T-cell (primary cell): ENCODE measurements at regions not wholly inside any gene's neighbourhood (a gene's known extent, or its start where the extent isn't known, plus 50 kb on each side); places are given as distances from the start of the nearest gene placed in this dataset.
"Not testable (repeated sequence)": the region's sequence is repeated elsewhere in the genome, so short reads cannot be mapped to it uniquely, and the experiment has no call there.

ENCODE experiments used
- ATAC-seq, 4 experiments: fragments of 200-7000 bp in 3 of 4; fragments of 150-1000 bp in 1 of 4; cut with Tn5 transposase; replicated peaks in 1 of 4; 1 replicate in 3 of 4; 2 replicates in 1 of 4; pipeline ENCODE4 v1.10.0; 2021; ENCODE audit warnings: moderate library complexity in 3 of 4, mild to moderate bottlenecking in 2 of 4, moderate number of reproducible peaks in 1 of 4
- CTCF ChIA-PET, 2 donors: fragments of 300-600 bp; sonication (Branson Sonifier 250); formaldehyde crosslinking; loops; one replicate each; lab custom pipeline; 2022; ENCODE audit warnings: antibody characterized with exemption in 2 of 2; lab: Charles Lee
- POLR2A ChIA-PET, 2 donors: fragments of 300-600 bp; sonication (Branson Sonifier 250); formaldehyde crosslinking; loops; one replicate each; lab custom pipeline; 2022; ENCODE audit warnings: antibody characterized with exemption in 2 of 2; lab: Charles Lee
- DNase-seq, 35 experiments: peaks; one replicate each; pipeline versions ENCODE4 v3.0.0 to v3.0.0-alpha.2; 2013 to 2023
- H3K27ac ChIP-seq: one replicate; pipeline ENCODE4 v1.5.1; 2013; ENCODE audit warnings: low read length
- H3K27me3 ChIP-seq, 2 experiments: replicated peaks in 1 of 2; 1 replicate in 1 of 2; 2 replicates in 1 of 2; pipeline versions ENCODE4 v1.6.1 to v1.7.0; 2013; ENCODE audit warnings: low read length in 1 of 2, mixed read lengths in 1 of 2; ENCODE audit not compliant: control insufficient read depth in 2 of 2, insufficient read depth in 2 of 2; ENCODE audit errors: extremely low read depth in 1 of 2
- H3K36me3 ChIP-seq, 2 donors: 1 replicate in 1 of 2; 2 replicates in 1 of 2; pipeline versions ENCODE4 v1.6.1 to v1.7.0; 2013; ENCODE audit warnings: low read length in 1 of 2; ENCODE audit not compliant: control insufficient read depth in 2 of 2, insufficient read depth in 1 of 2; ENCODE audit errors: extremely low read depth in 1 of 2
- H3K4me1 ChIP-seq, 2 experiments: 1 replicate in 1 of 2; 2 replicates in 1 of 2; pipeline versions ENCODE4 v1.6.1 to v1.7.0; 2013; ENCODE audit warnings: low read length in 2 of 2, mixed read lengths in 1 of 2; ENCODE audit not compliant: insufficient read depth in 2 of 2, control insufficient read depth in 1 of 2; ENCODE audit errors: extremely low read depth in 1 of 2
- H3K4me3 ChIP-seq, 2 donors: 1 replicate in 1 of 2; 2 replicates in 1 of 2; pipeline versions ENCODE4 v1.5.1 to v1.7.0; 2013; ENCODE audit warnings: mild to moderate bottlenecking in 2 of 2, low read length in 1 of 2, moderate library complexity in 1 of 2; ENCODE audit not compliant: control insufficient read depth in 1 of 2; ENCODE audit errors: extremely low read depth in 1 of 2
- H3K9me3 ChIP-seq: 2 replicates; pipeline ENCODE4 v1.7.0; 2013
- H3K27ac Mint-ChIP-seq, 2 donors: one replicate each; pipeline ENCODE4 v1.8.0; 2020 to 2021; ENCODE audit warnings: mild to moderate bottlenecking in 2 of 2, mixed read lengths in 2 of 2
- H3K27me3 Mint-ChIP-seq, 2 donors: one replicate each; pipeline ENCODE4 v1.8.0; 2021 to 2022; ENCODE audit warnings: mixed read lengths in 2 of 2
- H3K36me3 Mint-ChIP-seq: one replicate; pipeline ENCODE4 v1.8.0; 2021; ENCODE audit warnings: mixed read lengths
- H3K4me1 Mint-ChIP-seq, 3 donors: one replicate each; pipeline ENCODE4 v1.8.0; 2020 to 2022; ENCODE audit warnings: mixed read lengths in 3 of 3, mild to moderate bottlenecking in 1 of 3
- H3K4me3 Mint-ChIP-seq, 3 donors: one replicate each; pipeline ENCODE4 v1.8.0; 2020 to 2022; ENCODE audit warnings: mild to moderate bottlenecking in 3 of 3, mixed read lengths in 3 of 3, moderate library complexity in 3 of 3
- H3K9me3 Mint-ChIP-seq, 3 donors: one replicate each; pipeline ENCODE4 v1.8.0; 2020 to 2022; ENCODE audit warnings: mixed read lengths in 3 of 3
- WGBS: methylation state at CpG from one replicate; pipeline ENCODE4 v1.1.5; 2013; ENCODE audit warnings: missing lambda C conversion rate; ENCODE audit not compliant: insufficient coverage; 5-methylcytosine and 5-hydroxymethylcytosine counted together

GRCh38 chr3:95226437-95226836 lies 1163.6 kb downstream of the NSUN3 start:
- no peak for ATAC-seq
- Histone ChIP-seq H3K27ac (no peak overlapping the region), H3K4me1 (no peaks in the 10 kb centered on the region), H3K4me3 (no peak overlapping the region), H3K36me3 (no peaks in the 10 kb centered on the region), H3K9me3 (no peaks in the 10 kb centered on the region), H3K27me3 (no peaks in the 10 kb centered on the region)
- Mint-ChIP-seq H3K27ac (no peak overlapping the region), H3K27me3 (no peaks in the 10 kb centered on the region), H3K4me1 (no peaks in the 10 kb centered on the region), H3K4me3 (no peak overlapping the region), H3K9me3 (peaks cover 19 to 45% (median 26%) of the 10 kb centered on the region in 3 donors), H3K36me3 (no peaks in the 10 kb centered on the region)
- ChIA-PET POLR2A (no interaction called here), CTCF (no interaction called here)
- no peak for DNase-seq
- no CpG with 5 or more reads among the region's 5 CpGs for WGBS

- no peaks in the 10 kb centered on the region for H3K9me3 ChIP-seq
- no peaks in the 10 kb centered on the region for H3K36me3 ChIP-seq
- no peaks in the 10 kb centered on the region for H3K4me1 Mint-ChIP-seq
- no peaks in the 10 kb centered on the region for H3K4me1 ChIP-seq
- WGBS = no CpG with 5 or more reads among the region's 4 CpGs
- H3K27ac ChIP-seq = no peak overlapping the region
- no peak overlapping the region for H3K4me3 ChIP-seq
- H3K27me3 ChIP-seq = no peaks in the 10 kb centered on the region
- ATAC-seq = no peak
- peaks cover 19 to 40% (median 26%) of the 10 kb centered on the region in 3 donors for H3K9me3 Mint-ChIP-seq
- ChIA-PET CTCF (no interaction called here), POLR2A (no interaction called here)
- H3K27me3 Mint-ChIP-seq = no peaks in the 10 kb centered on the region
- no peaks in the 10 kb centered on the region for H3K36me3 Mint-ChIP-seq
- no peak overlapping the region for H3K27ac Mint-ChIP-seq
- DNase-seq = no peak
- no peak overlapping the region for H3K4me3 Mint-ChIP-seq
These were observed 1164.2 kb downstream of the NSUN3 start for GRCh38 chr3:95227092-95227491.

- Mint-ChIP-seq H3K36me3 (no peaks in the 10 kb centered on the region), H3K9me3 (peaks cover 18 to 34% (median 25%) of the 10 kb centered on the region in 3 donors), H3K4me3 (no peak overlapping the region), H3K27me3 (no peaks in the 10 kb centered on the region), H3K4me1 (no peaks in the 10 kb centered on the region), H3K27ac (peak overlapping the region in 1 of 2 donors; percentile 41)
- H3K27ac ChIP-seq = no peak overlapping the region
- no peak overlapping the region for H3K4me3 ChIP-seq
- no peaks in the 10 kb centered on the region for H3K36me3 ChIP-seq
- ChIA-PET CTCF (no interaction called here), POLR2A (no interaction called here)
- ATAC-seq = no peak
- no peak for DNase-seq
- H3K4me1 ChIP-seq = no peaks in the 10 kb centered on the region
- WGBS = 80% methylated on average over 5 of the region's 7 CpGs
- H3K27me3 ChIP-seq = no peaks in the 10 kb centered on the region
- H3K9me3 ChIP-seq = no peaks in the 10 kb centered on the region
These were observed 1165.6 kb downstream of the NSUN3 start for GRCh38 chr3:95228416-95228815.

- no peaks in the 10 kb centered on the region for H3K36me3 ChIP-seq
- H3K4me1 ChIP-seq = no peaks in the 10 kb centered on the region
- Mint-ChIP-seq H3K27me3 (no peaks in the 10 kb centered on the region), H3K4me3 (no peak overlapping the region), H3K36me3 (no peaks in the 10 kb centered on the region), H3K4me1 (no peaks in the 10 kb centered on the region), H3K27ac (no peak overlapping the region), H3K9me3 (peaks cover 12 to 19% (median 13%) of the 10 kb centered on the region in 3 donors)
- H3K27ac ChIP-seq = no peak overlapping the region
- ATAC-seq (no peak), DNase-seq (no peak)
- ChIA-PET CTCF (no interaction called here), POLR2A (no interaction called here)
- H3K9me3 ChIP-seq = no peaks in the 10 kb centered on the region
- H3K4me3 ChIP-seq = no peak overlapping the region
- H3K27me3 ChIP-seq = no peaks in the 10 kb centered on the region
These were observed 1173.1 kb downstream of the NSUN3 start for GRCh38 chr3:95235916-95236315.

- H3K9me3 ChIP-seq = no peaks in the 10 kb centered on the region
- H3K4me3 ChIP-seq = no peak overlapping the region
- no peak overlapping the region for H3K27ac ChIP-seq
- no peaks in the 10 kb centered on the region for H3K4me1 Mint-ChIP-seq
- H3K27me3 Mint-ChIP-seq = no peaks in the 10 kb centered on the region
- DNase-seq = no peak
- no peak overlapping the region for H3K4me3 Mint-ChIP-seq
- H3K36me3 Mint-ChIP-seq = no peaks in the 10 kb centered on the region
- no peaks in the 10 kb centered on the region for H3K36me3 ChIP-seq
- WGBS = no CpG with 5 or more reads among the region's 2 CpGs
- CTCF ChIA-PET = no interaction called here
- POLR2A ChIA-PET = no interaction called here
- H3K27me3 ChIP-seq = no peaks in the 10 kb centered on the region
- no peaks in the 10 kb centered on the region for H3K4me1 ChIP-seq
- ATAC-seq = no peak
- H3K9me3 Mint-ChIP-seq = peaks cover 13 to 22% (median 17%) of the 10 kb centered on the region in 3 donors
- no peak overlapping the region for H3K27ac Mint-ChIP-seq
These were observed 1174.9 kb downstream of the NSUN3 start for GRCh38 chr3:95237783-95238182.

GRCh38 chr3:95240395-95240794 lies 1177.5 kb downstream of the NSUN3 start:
- Mint-ChIP-seq H3K9me3 (peaks cover 11 to 17% (median 13%) of the 10 kb centered on the region in 3 donors), H3K27me3 (no peaks in the 10 kb centered on the region), H3K27ac (no peak overlapping the region), H3K36me3 (no peaks in the 10 kb centered on the region), H3K4me3 (no peak overlapping the region), H3K4me1 (no peaks in the 10 kb centered on the region)
- Histone ChIP-seq H3K27me3 (no peaks in the 10 kb centered on the region), H3K4me1 (no peaks in the 10 kb centered on the region), H3K9me3 (no peaks in the 10 kb centered on the region), H3K4me3 (no peak overlapping the region), H3K27ac (no peak overlapping the region), H3K36me3 (no peaks in the 10 kb centered on the region)
- ChIA-PET POLR2A (no interaction called here), CTCF (no interaction called here)
- WGBS = 67% methylated on average over 2 of the region's 2 CpGs
- ATAC-seq = no peak
- DNase-seq = no peak

- WGBS = no CpG with 5 or more reads among the region's 9 CpGs
- H3K4me1 Mint-ChIP-seq, ATAC-seq, H3K27ac Mint-ChIP-seq, H3K4me3 ChIP-seq, H3K9me3 ChIP-seq, H3K27me3 ChIP-seq, H3K27ac ChIP-seq, DNase-seq, H3K27me3 Mint-ChIP-seq, CTCF ChIA-PET, H3K36me3 Mint-ChIP-seq, H3K36me3 ChIP-seq, H3K4me1 ChIP-seq, H3K4me3 Mint-ChIP-seq, POLR2A ChIA-PET: not testable (repeated sequence)
- peaks cover 11 to 17% (median 13%) of the 10 kb centered on the region in 3 donors for H3K9me3 Mint-ChIP-seq
These were observed 1178.4 kb downstream of the NSUN3 start for GRCh38 chr3:95241256-95241655.
